Endodermal cell (in vitro differentiated cells): ENCODE measurements at regions not wholly inside any gene's neighbourhood (a gene's known extent, or its start where the extent isn't known, plus 50 kb on each side); places are given as distances from the start of the nearest gene placed in this dataset.
"Not testable (repeated sequence)": the region's sequence is repeated elsewhere in the genome, so short reads cannot be mapped to it uniquely, and the experiment has no call there.

Experiments used
- DNase-seq: peaks from one replicate; pipeline ENCODE4 v3.0.0-alpha.2; 2017
- H3K27ac ChIP-seq: 2 replicates; pipeline ENCODE4 v1.5.1; 2013; ENCODE audit warnings: mild to moderate bottlenecking, low read depth, low read length, moderate library complexity
- H3K27me3 ChIP-seq: 2 replicates; pipeline ENCODE4 v1.6.1; 2013; ENCODE audit warnings: mild to moderate bottlenecking, low read length, moderate library complexity; ENCODE audit not compliant: insufficient read depth, control insufficient read depth, poor library complexity, severe bottlenecking
- H3K36me3 ChIP-seq: 2 replicates; pipeline ENCODE4 v1.7.0; 2013; ENCODE audit warnings: mild to moderate bottlenecking, low read length, moderate library complexity; ENCODE audit not compliant: control insufficient read depth, insufficient read depth
- H3K4me1 ChIP-seq: one replicate; pipeline ENCODE4 v1.7.0; 2013; ENCODE audit warnings: low read length; ENCODE audit not compliant: control insufficient read depth, insufficient read depth
- H3K4me3 ChIP-seq: 2 replicates; pipeline ENCODE4 v1.5.1; 2013; ENCODE audit warnings: mild to moderate bottlenecking, low read length, moderate library complexity
- H3K9ac ChIP-seq: 2 replicates; pipeline ENCODE4 v1.6.1; 2013; ENCODE audit warnings: mild to moderate bottlenecking, low read length, moderate library complexity; ENCODE audit not compliant: poor library complexity, severe bottlenecking; ENCODE audit errors: extremely low read depth
- H3K9me3 ChIP-seq: 2 replicates; pipeline ENCODE4 v1.6.1; 2013; ENCODE audit warnings: mild to moderate bottlenecking, low read length, moderate library complexity; ENCODE audit not compliant: control insufficient read depth
- H3K27ac Mint-ChIP-seq: 2 replicates; pipeline ENCODE4 v1.8.0; 2020; ENCODE audit warnings: mixed read lengths
- H3K27me3 Mint-ChIP-seq: 2 replicates; pipeline ENCODE4 v1.8.0; 2021; ENCODE audit warnings: mild to moderate bottlenecking, mixed read lengths; ENCODE audit not compliant: insufficient read depth
- H3K36me3 Mint-ChIP-seq: 2 replicates; pipeline ENCODE4 v1.8.0; 2020; ENCODE audit warnings: low read depth, mixed read lengths
- H3K4me1 Mint-ChIP-seq: 2 replicates; pipeline ENCODE4 v1.8.0; 2020; ENCODE audit warnings: mixed read lengths
- H3K4me3 Mint-ChIP-seq: 2 replicates; pipeline ENCODE4 v1.8.0; 2020; ENCODE audit warnings: mild to moderate bottlenecking, moderate library complexity, mixed read lengths
- H3K9me3 Mint-ChIP-seq: 2 replicates; pipeline ENCODE4 v1.8.0; 2020; ENCODE audit warnings: mild to moderate bottlenecking, mixed read lengths
- CTCF ChIP-seq: fragments of 200-600 bp; sonication (generic); conservative IDR thresholded peaks from 2 replicates; pipeline ENCODE4 v1.5.0; 2021; ENCODE audit warnings: antibody characterized with exemption, mild to moderate bottlenecking
- WGBS, 2 experiments: methylation state at CpG; one replicate each; pipeline versions ENCODE4 v1.1.5 to v1.1.7; 2013; ENCODE audit warnings: missing lambda C conversion rate in 2 of 2, mixed read lengths in 1 of 2; ENCODE audit not compliant: insufficient coverage in 1 of 2, insufficient read length in 1 of 2; 5-methylcytosine and 5-hydroxymethylcytosine counted together

GRCh38 chr10:131580076-131580652 lies 268.6 kb upstream of the TCERG1L start:
- Histone ChIP-seq H3K27me3 (no peaks in the 10 kb centered on the region), H3K4me1 (no peaks in the 10 kb centered on the region), H3K27ac (no peak overlapping the region), H3K36me3 (no peaks in the 10 kb centered on the region), H3K4me3 (no peak overlapping the region), H3K9ac (no peak overlapping the region), H3K9me3 (no peaks in the 10 kb centered on the region)
- Mint-ChIP-seq H3K9me3 (peaks cover 2% of the 10 kb centered on the region), H3K27me3 (no peaks in the 10 kb centered on the region), H3K27ac (no peak overlapping the region), H3K36me3 (no peaks in the 10 kb centered on the region), H3K4me3 (no peak overlapping the region), H3K4me1 (peaks cover 6% of the 10 kb centered on the region)
- no peak for DNase-seq
- TF ChIP-seq CTCF: no peak
- 86% methylated on average over 10 to 11 of the region's 11 CpGs for WGBS, 2 experiments

GRCh38 chr10:131580674-131581073 lies 269.2 kb upstream of the TCERG1L start:
- H3K27me3 Mint-ChIP-seq: no peaks in the 10 kb centered on the region
- peaks cover 2% of the 10 kb centered on the region for H3K9me3 Mint-ChIP-seq
- H3K4me3 ChIP-seq: no peak overlapping the region
- H3K9ac ChIP-seq: no peak overlapping the region
- no peak overlapping the region for H3K4me3 Mint-ChIP-seq
- no peaks in the 10 kb centered on the region for H3K9me3 ChIP-seq
- peaks cover 7% of the 10 kb centered on the region for H3K4me1 Mint-ChIP-seq
- H3K27ac ChIP-seq: no peak overlapping the region
- no peaks in the 10 kb centered on the region for H3K4me1 ChIP-seq
- no peaks in the 10 kb centered on the region for H3K27me3 ChIP-seq
- H3K27ac Mint-ChIP-seq: no peak overlapping the region
- no peaks in the 10 kb centered on the region for H3K36me3 ChIP-seq
- H3K36me3 Mint-ChIP-seq: no peaks in the 10 kb centered on the region
- TF ChIP-seq CTCF: no peak
- 72 to 78% methylated on average over 3 of the region's 3 CpGs for WGBS, 2 experiments
- DNase-seq: no peak

- not testable (repeated sequence) for H3K4me1 Mint-ChIP-seq, H3K27me3 Mint-ChIP-seq, H3K4me3 Mint-ChIP-seq, H3K9me3 ChIP-seq, H3K9me3 Mint-ChIP-seq, H3K36me3 Mint-ChIP-seq, H3K27me3 ChIP-seq, H3K9ac ChIP-seq, H3K36me3 ChIP-seq, H3K27ac ChIP-seq, H3K4me1 ChIP-seq, H3K4me3 ChIP-seq, H3K27ac Mint-ChIP-seq
- DNase-seq: peak; percentile 42
- 87 to 88% methylated on average over 4 to 7 of the region's 7 CpGs for WGBS, 2 experiments
These were observed 270.0 kb upstream of the TCERG1L start for GRCh38 chr10:131581547-131581946.

GRCh38 chr10:131584287-131584686 lies 272.8 kb upstream of the TCERG1L start:
- Histone ChIP-seq H3K9ac (no peak overlapping the region), H3K27me3 (no peaks in the 10 kb centered on the region), H3K4me3 (no peak overlapping the region), H3K36me3 (no peaks in the 10 kb centered on the region), H3K4me1 (no peaks in the 10 kb centered on the region), H3K27ac (no peak overlapping the region), H3K9me3 (no peaks in the 10 kb centered on the region)
- no peaks in the 10 kb centered on the region for H3K36me3 Mint-ChIP-seq
- H3K27me3 Mint-ChIP-seq: peaks cover 3% of the 10 kb centered on the region
- DNase-seq: no peak
- H3K9me3 Mint-ChIP-seq: peaks cover 2% of the 10 kb centered on the region
- 71 to 75% methylated on average over 7 to 12 of the region's 12 CpGs for WGBS, 2 experiments
- no peak overlapping the region for H3K4me3 Mint-ChIP-seq
- TF ChIP-seq CTCF: no peak
- no peak overlapping the region for H3K27ac Mint-ChIP-seq
- peaks cover 7% of the 10 kb centered on the region for H3K4me1 Mint-ChIP-seq
